NCI-H2196 (cell line): ENCODE measurements at regions not wholly inside any gene's neighbourhood (a gene's known extent, or its start where the extent isn't known, plus 50 kb on each side); places are given as distances from the start of the nearest gene placed in this dataset.

Source experiments
- DNase-seq: peaks from one replicate; lab custom pipeline; 2025; ENCODE audit not compliant: unreplicated experiment; lab: John Stamatoyannopoulos, UW

DNA sequence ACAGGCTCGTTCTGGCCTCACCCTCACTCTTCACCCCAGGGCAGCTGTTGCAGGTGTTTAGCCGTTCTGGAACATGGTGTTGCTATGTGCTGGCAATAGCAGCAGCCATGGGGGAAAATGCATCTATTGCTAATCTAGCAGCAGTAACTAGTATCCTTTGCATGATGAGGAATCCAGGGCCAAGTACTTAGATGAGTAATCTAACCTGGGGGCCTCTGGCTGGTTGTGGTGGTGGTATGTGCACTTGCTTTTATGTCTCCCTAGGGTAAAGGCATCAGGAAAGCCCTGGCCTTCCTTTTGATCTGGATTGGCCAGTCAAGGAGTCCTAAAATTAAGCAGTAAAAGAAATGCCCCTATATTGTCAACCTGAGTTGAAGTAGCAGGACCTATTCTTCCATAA is 594.5 kb upstream of the MAP3K7 start:
- no peak for DNase-seq

DNA sequence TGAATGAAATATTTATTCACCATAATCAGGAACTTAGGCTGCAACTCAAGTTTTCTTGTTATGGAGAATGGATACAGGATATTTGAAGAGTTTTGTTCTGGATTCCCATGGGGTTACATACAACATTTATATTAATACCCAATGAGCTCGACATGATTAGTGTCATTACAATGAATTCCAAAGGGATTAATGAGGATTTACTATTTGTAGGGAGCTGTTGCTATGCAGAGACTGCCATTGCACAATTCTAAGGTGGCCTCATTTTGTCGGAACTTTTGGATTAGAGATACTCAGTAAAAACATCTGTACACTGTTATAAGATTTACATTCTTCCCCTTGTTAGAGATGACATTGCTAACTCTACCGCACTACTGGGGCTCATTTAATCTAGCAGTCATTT is 586.8 kb upstream of the MAP3K7 start:
- no peak for DNase-seq

GRCh38 chr6:91173186-91173585 is 586.3 kb upstream of the MAP3K7 start:
- no peak for DNase-seq

- no peak for DNase-seq
Measured at GRCh38 chr6:91171754-91172462, 585.0 kb upstream of the MAP3K7 start.

- no peak for DNase-seq
Measured at GRCh38 chr6:91167846-91168245, 581.0 kb upstream of the MAP3K7 start.

- DNase-seq, result no peak
Measured at GRCh38 chr6:91166271-91167046, 579.6 kb upstream of the MAP3K7 start.

GRCh38 chr6:91164105-91164504 is 577.2 kb upstream of the MAP3K7 start:
- no peak for DNase-seq

DNA sequence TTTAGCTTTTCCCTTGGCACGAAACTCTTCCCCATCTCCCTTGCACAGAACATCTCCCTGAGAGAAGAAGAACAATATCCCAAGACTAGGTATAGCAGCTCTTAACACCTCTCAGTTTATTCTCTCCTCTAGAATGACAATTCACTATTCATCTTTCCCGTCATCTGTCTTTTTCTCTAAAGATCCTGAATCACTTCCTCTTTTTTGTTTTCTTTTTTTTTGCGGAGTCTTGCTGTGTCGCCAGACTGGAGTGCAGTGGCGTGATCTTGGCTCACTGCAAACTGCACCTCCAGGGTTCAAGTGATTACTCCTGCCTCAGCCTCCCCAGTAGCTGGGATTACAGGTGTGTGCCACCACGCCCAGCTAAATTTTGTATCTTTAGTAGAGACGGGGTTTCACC is 574.4 kb upstream of the MAP3K7 start:
- no peak for DNase-seq

- no peak for DNase-seq
Measured at GRCh38 chr6:91155129-91155785, 568.4 kb upstream of the MAP3K7 start.

DNA sequence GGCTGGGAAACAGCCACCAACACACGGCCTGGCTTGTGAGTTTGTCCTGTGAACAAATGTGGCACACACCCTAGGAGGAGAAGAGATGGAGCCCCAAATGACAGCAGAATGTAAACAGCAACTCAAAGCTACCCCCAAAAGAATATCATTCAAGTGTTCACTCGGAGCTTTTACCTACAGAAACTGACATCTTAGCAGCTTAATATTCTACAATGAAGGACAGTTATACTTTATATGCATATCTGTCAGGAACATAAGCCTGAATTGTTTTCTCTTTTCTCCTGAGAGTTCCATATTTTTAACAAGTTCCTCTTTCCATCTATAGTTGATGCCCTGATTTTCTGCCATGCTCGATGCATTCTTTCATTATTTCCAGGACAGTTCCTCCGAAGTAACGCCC is 566.0 kb upstream of the MAP3K7 start:
- no peak for DNase-seq

DNA sequence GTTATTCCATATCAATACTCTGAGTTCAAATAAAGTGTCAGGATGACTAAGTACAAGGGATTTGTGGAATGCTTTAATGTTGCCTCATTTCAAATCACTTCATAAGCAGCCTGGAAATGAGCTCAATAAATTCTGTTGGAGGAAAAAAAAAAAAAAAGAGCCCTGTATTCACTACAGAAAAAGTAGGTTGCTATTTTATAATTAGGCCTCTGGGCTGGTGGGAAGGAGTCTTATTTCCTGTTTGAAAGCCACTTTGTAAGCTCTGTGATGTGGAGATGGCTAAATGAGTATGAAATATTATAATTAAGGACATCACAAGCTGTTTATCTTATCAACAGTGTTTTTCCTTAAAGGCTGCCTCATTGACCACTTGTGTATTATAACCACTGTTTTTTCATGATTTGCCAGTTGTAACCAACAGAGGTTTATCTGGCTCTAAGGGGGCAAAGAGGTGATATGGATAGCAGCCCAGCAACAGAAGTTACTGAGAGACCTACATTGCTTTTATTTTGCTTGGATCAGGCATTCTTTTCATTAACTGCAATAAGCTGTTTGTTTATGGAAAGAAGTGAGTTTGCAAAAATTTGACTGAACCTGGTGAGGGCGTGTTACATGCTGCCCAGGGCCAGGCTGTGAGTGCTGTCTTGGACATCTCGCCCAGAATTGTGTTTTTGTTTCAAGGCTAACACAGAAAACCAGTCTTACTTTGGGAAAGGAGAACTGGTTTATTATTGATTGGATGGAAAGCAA is 563.3 kb upstream of the MAP3K7 start:
- DNase-seq, result no peak

DNA sequence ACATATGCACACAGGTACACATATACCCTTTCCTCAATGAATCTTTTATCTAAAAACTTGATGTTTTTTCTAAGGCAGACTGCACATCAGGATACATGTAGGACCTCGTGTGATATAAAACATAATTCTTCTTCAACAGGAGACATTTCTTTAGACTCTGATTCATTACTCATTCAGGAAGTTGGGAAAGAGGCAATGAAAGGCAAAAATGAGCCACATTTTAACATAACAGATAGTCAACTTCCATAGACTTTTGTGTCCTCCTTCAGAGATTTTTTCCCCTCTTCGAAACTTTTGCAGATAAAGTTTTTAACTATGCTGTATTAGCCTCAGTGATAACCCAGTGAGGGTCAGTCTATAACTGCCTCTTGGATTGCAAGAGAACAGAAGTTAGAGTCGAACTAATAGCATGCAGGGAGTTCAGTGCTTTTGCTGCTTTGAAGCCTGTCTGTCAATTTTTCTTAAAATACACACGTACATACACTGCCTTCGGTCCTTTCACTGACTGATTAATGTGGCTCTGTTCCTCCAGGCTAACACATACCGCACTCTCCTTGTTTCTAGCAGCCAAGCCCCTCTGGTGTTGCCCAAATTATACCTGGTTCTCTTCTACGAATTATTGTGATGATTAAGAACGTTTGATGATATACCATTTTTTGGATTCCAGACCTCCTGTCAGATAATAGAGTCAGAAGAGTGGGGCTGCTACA is 562.5 kb upstream of the MAP3K7 start:
- DNase-seq, result no peak

DNA sequence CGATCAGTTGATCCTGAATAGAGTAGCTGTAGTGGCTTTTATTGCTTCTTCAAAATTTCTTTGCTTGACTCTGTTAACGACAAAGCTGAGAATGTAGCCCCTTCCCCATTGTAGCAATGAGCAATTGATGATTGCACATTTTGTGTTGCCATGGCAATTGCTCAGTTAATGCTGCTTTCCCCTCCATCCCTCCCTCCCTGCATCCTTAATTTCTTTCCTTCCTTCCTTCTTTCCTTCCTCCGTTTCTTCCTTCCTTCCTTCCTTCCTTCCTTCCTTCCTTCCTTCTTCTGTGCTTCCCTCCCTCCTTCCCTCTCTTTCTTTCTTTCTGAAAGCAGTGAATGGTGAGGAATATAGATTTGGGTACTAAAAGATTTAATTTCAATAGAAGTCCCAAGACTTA is 557.3 kb upstream of the MAP3K7 start:
- DNase-seq, result no peak

GRCh38 chr6:91142154-91142553 is 555.3 kb upstream of the MAP3K7 start:
- DNase-seq, result no peak

DNA sequence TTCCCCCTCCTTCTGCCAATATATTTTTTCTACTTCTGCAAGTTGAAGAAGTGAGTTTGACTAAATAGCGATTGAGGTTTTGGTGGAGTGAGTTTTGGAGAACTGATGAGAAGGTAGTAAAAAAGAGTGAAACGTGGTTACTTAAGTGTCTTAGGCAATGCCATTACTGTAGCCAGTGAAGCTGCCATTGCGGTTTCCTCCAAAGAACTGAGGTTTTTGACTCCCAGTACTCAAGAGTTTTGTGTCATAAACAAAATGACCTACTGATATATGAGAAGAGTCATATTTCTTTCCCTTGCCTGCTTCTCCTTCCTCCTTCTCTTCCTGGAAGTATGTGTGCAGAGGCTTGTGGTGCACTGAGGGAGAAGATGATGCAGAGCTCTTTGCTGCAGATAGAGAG is 554.5 kb upstream of the MAP3K7 start:
- DNase-seq, result no peak

DNA sequence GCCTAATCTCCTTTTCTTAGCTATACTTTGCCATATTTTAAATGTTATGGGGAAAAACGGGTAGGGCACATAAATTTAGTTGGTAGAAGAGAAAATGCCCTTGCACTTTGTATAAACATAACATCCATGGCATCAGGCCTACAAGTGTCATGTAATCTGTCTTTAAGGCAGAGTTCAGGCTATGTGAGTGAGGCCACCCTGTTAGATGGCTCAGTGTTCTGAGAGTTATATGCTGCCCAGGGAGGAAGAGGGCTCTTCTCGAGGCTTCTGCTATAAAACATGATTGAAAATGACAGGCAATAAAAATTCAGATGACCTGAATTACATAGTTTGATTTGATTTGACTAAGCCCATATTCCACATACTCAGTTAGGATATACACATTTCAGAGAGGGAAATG is 553.6 kb upstream of the MAP3K7 start:
- DNase-seq, result no peak

GRCh38 chr6:91137286-91137685 is 550.4 kb upstream of the MAP3K7 start:
- DNase-seq, result no peak

- no peak for DNase-seq
Measured at GRCh38 chr6:91135406-91136103, 548.7 kb upstream of the MAP3K7 start.

DNA sequence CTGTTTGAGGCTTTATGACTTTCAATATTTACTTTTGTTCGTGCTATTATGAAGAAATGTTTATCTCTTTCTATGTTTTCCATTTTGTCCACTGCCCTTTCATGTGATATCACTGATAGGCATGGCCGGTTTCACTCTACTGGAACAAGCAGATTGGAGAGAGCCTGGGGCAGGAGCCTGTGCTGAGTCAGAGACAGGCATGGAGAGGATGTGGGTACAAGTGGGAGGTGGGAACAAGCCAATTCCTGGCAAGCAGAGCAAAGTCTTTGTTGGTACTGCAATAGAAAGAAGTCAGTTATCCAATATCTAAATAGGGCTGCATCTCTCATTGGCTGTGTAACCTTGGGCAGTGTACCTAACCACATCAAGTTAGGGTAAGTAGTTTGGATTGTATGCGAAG is 545.6 kb upstream of the MAP3K7 start:
- peak; percentile 8 for DNase-seq

- DNase-seq, result no peak
Measured at GRCh38 chr6:91130126-91130525, 543.3 kb upstream of the MAP3K7 start.
